Suprapubic skin (tissue), 4 donors: ENCODE measurements at regions not wholly inside any gene's neighbourhood (a gene's known extent, or its start where the extent isn't known, plus 50 kb on each side); places are given as distances from the start of the nearest gene placed in this dataset.

Source experiments
- DNase-seq, 2 donors: peaks; one replicate each; pipeline ENCODE4 v3.0.0-alpha.2; 2019; ENCODE audit warnings: low spot score in 2 of 2
- H3K27ac ChIP-seq: fragments of 200-600 bp; sonication (generic); one replicate; pipeline ENCODE4 v1.5.1; 2019
- H3K27me3 ChIP-seq: fragments of 200-600 bp; sonication (generic); one replicate; pipeline ENCODE4 v1.5.1; 2019
- H3K36me3 ChIP-seq: fragments of 200-600 bp; sonication (generic); one replicate; pipeline ENCODE4 v1.5.1; 2019
- H3K4me1 ChIP-seq: fragments of 200-600 bp; sonication (generic); one replicate; pipeline ENCODE4 v1.5.1; 2019
- H3K4me3 ChIP-seq: fragments of 200-600 bp; sonication (generic); one replicate; pipeline ENCODE4 v1.5.1; 2019; ENCODE audit warnings: mild to moderate bottlenecking
- H3K9me3 ChIP-seq: fragments of 200-600 bp; sonication (generic); one replicate; pipeline ENCODE4 v1.5.1; 2019
- EP300 ChIP-seq: sonication (generic); formaldehyde crosslinking; IDR thresholded peaks from one replicate; pipeline ENCODE4 v1.6.1; 2017; ENCODE audit warnings: antibody characterized with exemption
- POLR2A ChIP-seq, 2 donors: fragments of 450-650 bp; IDR thresholded peaks; one replicate each; pipeline ENCODE4 v1.6.1; 2017; ENCODE audit warnings: antibody characterized with exemption in 2 of 2, mild to moderate bottlenecking in 2 of 2, moderate library complexity in 2 of 2
- POLR2AphosphoS5 ChIP-seq, 3 donors: sonication (generic); formaldehyde crosslinking; IDR thresholded peaks; one replicate each; pipeline ENCODE4 v1.6.1; 2017; ENCODE audit warnings: antibody characterized with exemption in 3 of 3
- WGBS: methylation state at CpG from one replicate; pipeline ENCODE4 v1.1.5; 2018; 5-methylcytosine and 5-hydroxymethylcytosine counted together
- TF ChIP-seq, protein P1 (sequence below), 2 donors: fragments of 200-600 bp in 1 of 2; fragments of 450-650 bp in 1 of 2; sonication (generic) in 1 of 2; IDR thresholded peaks; one replicate each; pipeline ENCODE4 v1.5.1; 2016 to 2019; ENCODE audit warnings: antibody characterized with exemption in 2 of 2, mild to moderate bottlenecking in 1 of 2, moderate library complexity in 1 of 2

DNA sequence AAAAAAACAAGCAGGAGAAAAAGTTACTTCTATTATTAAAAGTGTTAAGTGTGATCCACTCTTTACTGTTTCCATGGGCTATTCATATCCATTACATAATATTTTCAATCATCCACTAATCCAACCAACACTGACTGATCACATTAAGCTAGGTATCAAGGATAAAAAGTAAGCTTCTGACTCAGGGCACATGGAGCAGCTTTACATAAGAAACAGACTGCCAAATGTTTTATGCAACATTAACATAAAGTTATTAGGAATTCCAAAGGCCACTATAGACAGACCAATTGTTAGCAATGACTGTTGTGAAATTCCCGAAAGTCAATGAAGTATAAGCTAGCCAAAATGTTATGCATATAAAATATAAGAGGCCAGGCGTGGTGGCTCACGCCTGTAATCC, 277.6 kb downstream of the ZEB2 start:
- Histone ChIP-seq H3K36me3 (no peaks in the 10 kb centered on the region), H3K9me3 (no peaks in the 10 kb centered on the region), H3K27me3 (no peaks in the 10 kb centered on the region), H3K4me3 (no peak overlapping the region), H3K4me1 (peaks cover 7% of the 10 kb centered on the region), H3K27ac (no peak overlapping the region)
- TF ChIP-seq EP300 = no peak
- no peak for TF ChIP-seq POLR2A (IDR thresholded peaks at IDR 0.05)
- TF ChIP-seq, protein P1, sequence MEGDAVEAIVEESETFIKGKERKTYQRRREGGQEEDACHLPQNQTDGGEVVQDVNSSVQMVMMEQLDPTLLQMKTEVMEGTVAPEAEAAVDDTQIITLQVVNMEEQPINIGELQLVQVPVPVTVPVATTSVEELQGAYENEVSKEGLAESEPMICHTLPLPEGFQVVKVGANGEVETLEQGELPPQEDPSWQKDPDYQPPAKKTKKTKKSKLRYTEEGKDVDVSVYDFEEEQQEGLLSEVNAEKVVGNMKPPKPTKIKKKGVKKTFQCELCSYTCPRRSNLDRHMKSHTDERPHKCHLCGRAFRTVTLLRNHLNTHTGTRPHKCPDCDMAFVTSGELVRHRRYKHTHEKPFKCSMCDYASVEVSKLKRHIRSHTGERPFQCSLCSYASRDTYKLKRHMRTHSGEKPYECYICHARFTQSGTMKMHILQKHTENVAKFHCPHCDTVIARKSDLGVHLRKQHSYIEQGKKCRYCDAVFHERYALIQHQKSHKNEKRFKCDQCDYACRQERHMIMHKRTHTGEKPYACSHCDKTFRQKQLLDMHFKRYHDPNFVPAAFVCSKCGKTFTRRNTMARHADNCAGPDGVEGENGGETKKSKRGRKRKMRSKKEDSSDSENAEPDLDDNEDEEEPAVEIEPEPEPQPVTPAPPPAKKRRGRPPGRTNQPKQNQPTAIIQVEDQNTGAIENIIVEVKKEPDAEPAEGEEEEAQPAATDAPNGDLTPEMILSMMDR (IDR thresholded peaks at IDR 0.05) = no peak
- TF ChIP-seq POLR2AphosphoS5 (IDR thresholded peaks at IDR 0.05) = no peak
- WGBS = 92% methylated on average over 3 of the region's 3 CpGs
- DNase-seq = no peak

DNA sequence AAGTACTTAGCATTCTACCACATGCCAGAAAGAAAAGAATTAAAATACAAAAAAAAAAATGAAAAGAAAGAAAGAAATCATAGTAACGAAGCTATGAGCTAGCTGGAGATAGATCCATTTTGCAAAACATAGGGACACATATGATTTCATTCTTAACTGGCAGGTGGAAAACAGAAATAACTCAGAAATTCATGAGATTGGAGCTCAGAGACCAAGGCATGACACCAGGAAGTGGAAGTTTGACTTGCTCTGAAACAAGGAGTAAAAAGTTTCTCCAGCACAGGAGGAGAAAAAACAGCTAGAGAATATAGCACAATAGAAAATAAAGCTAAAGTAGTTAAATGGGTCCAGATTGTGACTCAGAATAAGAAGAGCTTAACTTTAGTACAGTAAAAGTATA, 278.1 kb downstream of the ZEB2 start:
- TF ChIP-seq, protein P1 (IDR thresholded peaks at IDR 0.05) = no peak
- TF ChIP-seq POLR2AphosphoS5 (IDR thresholded peaks at IDR 0.05) (no peak), POLR2A (IDR thresholded peaks at IDR 0.05) (no peak), EP300 (no peak)
- peaks cover 7% of the 10 kb centered on the region for H3K4me1 ChIP-seq
- H3K4me3 ChIP-seq = no peak overlapping the region
- H3K9me3 ChIP-seq = no peaks in the 10 kb centered on the region
- no peaks in the 10 kb centered on the region for H3K27me3 ChIP-seq
- H3K36me3 ChIP-seq = no peaks in the 10 kb centered on the region
- no peak overlapping the region for H3K27ac ChIP-seq
- no peak for DNase-seq
- WGBS = 93% methylated on average over 1 of the region's 1 CpG

DNA sequence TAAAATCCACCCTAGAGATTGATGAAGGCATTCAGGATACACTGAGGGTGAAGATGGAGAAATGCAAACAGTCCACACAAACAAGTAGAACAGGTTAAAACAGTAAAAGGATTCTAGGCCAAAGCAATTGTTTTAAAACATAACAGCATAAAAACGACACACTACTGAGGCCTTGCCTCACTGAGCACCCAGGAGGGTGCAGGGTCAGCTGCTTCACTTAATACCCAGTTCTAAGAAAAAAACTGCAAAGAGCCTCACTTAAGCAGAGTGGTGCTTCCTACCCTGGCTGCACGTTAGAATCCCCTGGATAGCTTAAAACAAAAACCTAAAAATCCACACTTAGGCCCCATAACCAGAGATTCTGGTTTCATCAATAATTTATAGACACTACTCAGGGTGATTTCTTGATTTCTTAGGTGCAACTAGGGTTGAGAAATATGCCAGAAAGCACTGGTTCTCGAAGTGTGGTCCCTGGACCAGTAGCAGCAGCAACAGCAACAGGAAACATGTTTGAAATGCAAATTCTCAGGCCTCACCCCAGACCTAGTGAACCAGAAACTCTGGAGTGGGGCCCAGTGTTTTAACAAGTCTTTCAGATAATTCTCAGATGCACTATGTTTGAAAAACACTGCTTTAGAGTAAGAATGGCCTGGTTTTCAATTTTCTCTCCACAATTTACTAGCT, 279.1 kb downstream of the ZEB2 start:
- Histone ChIP-seq H3K9me3 (no peaks in the 10 kb centered on the region), H3K27ac (no peak overlapping the region), H3K4me1 (peaks cover 7% of the 10 kb centered on the region), H3K27me3 (no peaks in the 10 kb centered on the region), H3K4me3 (no peak overlapping the region), H3K36me3 (no peaks in the 10 kb centered on the region)
- WGBS = 39% methylated on average over 3 of the region's 3 CpGs
- DNase-seq = no peak
- TF ChIP-seq POLR2AphosphoS5 (IDR thresholded peaks at IDR 0.05) = no peak
- TF ChIP-seq POLR2A (IDR thresholded peaks at IDR 0.05) = no peak
- TF ChIP-seq, protein P1 (IDR thresholded peaks at IDR 0.05) = no peak
- TF ChIP-seq EP300 = no peak

DNA sequence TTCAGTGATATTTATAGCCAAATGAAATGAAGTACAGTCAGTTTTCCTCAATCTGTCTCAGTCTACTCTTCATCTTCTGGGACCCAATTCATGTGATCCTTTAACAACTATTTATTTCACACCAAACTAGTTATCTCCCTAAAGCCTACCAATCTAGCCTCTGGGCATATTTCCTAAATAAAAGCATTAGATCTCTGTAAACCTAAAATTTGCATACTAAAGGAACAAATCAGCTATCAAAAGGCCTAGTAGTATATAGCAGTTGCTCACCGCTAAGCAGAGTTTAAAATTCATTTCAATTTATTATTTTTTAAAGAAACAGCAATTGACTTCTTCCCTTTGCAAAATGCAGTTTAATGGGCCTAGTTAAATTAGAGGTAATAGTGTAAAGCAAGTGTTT, 280.2 kb downstream of the ZEB2 start:
- no peak for DNase-seq
- 93% methylated on average over 1 of the region's 1 CpG for WGBS
- no peaks in the 10 kb centered on the region for H3K27me3 ChIP-seq
- no peaks in the 10 kb centered on the region for H3K36me3 ChIP-seq
- TF ChIP-seq EP300 = no peak
- TF ChIP-seq POLR2AphosphoS5 (IDR thresholded peaks at IDR 0.05) = no peak
- TF ChIP-seq POLR2A (IDR thresholded peaks at IDR 0.05) = no peak
- TF ChIP-seq, protein P1 (IDR thresholded peaks at IDR 0.05) = no peak
- H3K4me1 ChIP-seq = peaks cover 7% of the 10 kb centered on the region
- no peak overlapping the region for H3K27ac ChIP-seq
- no peaks in the 10 kb centered on the region for H3K9me3 ChIP-seq
- H3K4me3 ChIP-seq = no peak overlapping the region

DNA sequence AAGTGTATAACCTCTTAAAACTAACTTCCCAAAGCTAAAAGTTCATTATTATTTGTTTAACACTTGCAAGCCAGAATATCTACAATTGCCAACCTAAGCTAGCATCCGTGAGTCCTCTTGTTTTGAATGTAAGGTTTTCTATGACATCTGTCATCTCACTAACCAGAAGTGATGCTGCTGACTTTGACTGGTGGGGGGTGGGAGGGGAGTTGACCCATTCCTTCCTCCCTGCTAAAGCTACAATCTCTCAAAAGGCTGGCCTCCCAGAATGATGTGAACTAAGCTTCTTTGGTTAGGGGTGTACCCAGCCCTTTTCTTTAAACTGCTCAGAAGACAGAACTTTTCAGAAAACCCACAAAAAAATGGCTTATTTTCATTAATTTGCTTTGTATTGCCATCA, 280.6 kb downstream of the ZEB2 start:
- DNase-seq = no peak
- H3K27ac ChIP-seq = no peak overlapping the region

More for the DNA sequence above, 280.6 kb downstream of the ZEB2 start:
- no peaks in the 10 kb centered on the region for H3K36me3 ChIP-seq
- no peaks in the 10 kb centered on the region for H3K27me3 ChIP-seq
- peaks cover 7% of the 10 kb centered on the region for H3K4me1 ChIP-seq
- H3K9me3 ChIP-seq = no peaks in the 10 kb centered on the region
- 92% methylated on average over 1 of the region's 1 CpG for WGBS
- no peak overlapping the region for H3K4me3 ChIP-seq
- TF ChIP-seq, protein P1 (IDR thresholded peaks at IDR 0.05) = no peak
- TF ChIP-seq EP300 (no peak), POLR2A (IDR thresholded peaks at IDR 0.05) (no peak), POLR2AphosphoS5 (IDR thresholded peaks at IDR 0.05) (no peak)
